ENCODE measurements at regions not wholly inside any gene's neighbourhood (a gene's known extent, or its start where the extent isn't known, plus 50 kb on each side); places are given as distances from the start of the nearest gene placed in this dataset.

DNA sequence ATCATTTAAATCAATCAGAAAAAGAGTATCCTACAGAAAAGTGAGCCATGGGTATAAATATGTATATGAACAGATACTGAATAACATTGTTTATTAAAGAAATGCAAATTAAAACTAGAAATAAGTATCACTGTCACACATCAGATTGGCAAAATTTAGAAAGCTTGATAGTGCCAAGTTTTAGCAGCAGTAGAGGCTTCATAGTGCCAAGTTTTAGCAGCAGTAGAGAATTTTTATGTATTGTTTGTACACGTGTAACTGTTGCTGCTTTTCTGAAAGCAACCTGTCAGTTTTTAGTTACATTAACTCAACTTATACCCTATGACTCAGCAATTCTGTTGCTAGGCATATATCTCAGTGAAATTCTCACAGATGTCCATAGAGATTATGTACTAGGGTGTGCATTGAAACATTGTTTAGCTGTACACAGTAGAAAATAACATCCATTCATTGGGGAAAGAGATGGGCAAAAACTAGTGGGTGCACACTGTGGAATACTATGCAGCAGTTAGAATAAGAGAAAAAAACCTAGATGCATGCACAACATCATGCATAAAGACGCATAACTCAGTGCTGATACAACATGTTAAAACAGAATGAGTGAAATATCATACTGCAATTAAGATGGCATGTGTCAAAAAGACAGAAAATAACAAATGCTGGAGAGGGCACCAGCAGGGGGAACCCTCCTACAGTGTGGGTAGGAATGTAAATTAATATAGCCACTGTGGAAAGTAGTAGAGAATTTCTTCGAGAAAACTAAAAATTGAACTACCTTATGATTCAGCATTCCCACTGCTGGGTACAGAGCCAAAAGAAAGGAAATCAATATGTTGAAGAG lies 294.5 kb upstream of the NT5C1B start:
- no peak for DNase-seq
- CTCF ChIA-PET = no interaction called here
- Mint-ChIP-seq H3K4me3 (no peak overlapping the region), H3K27me3 (no peaks in the 10 kb centered on the region), H3K4me1 (no peaks in the 10 kb centered on the region), H3K36me3 (no peaks in the 10 kb centered on the region), H3K27ac (no peak overlapping the region), H3K9me3 (no peaks in the 10 kb centered on the region)

DNA sequence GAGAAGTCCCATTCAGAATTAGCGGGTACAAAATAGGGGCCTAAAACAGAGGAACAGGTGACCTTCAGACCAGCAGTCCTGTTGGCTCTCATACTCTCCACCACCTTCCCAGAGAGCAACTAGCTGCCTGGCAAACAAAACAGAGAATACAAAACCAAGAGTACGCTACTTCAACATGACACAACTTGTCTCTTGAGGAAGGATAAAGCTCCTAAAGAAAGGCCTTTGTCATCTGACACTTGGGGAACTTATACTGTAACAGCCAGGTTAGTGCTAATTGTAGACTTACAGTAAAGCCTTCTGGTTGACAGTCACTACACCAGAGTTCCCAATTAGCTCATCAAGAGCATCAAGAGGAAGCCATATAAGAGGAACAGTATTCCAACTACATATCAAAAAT lies 282.1 kb upstream of the NT5C1B start:
- CTCF ChIA-PET = interaction anchor here (0.6 kb wide), 1 partner anchor 497 kb away, joined by 3 read pairs; no protein-coding TSS in a partner anchor
- Mint-ChIP-seq H3K36me3 (no peaks in the 10 kb centered on the region), H3K4me1 (no peaks in the 10 kb centered on the region), H3K27me3 (no peaks in the 10 kb centered on the region), H3K4me3 (no peak overlapping the region), H3K9me3 (peaks cover 5% of the 10 kb centered on the region), H3K27ac (no peak overlapping the region)
- DNase-seq = no peak

DNA sequence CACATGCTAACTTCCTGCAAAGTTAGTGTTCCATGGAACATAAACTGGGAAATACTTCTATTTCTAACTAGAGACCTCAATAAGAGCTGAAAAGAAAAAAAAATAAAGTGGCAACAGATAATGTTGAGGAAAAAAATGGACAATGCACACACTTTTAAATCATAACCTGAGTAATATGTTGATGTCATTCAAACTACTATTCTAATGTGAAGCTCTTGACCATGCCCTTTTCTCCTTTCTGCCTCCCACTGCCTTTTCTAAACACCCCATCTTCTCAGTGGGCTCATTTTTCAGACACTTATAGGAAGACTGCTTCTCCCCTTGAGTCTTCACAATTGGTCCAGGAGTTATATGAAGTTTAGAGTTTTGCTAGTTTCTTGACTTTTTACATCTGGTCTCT lies 280.9 kb upstream of the NT5C1B start:
- Mint-ChIP-seq H3K4me3 (no peak overlapping the region), H3K27ac (no peak overlapping the region), H3K9me3 (peaks cover 6% of the 10 kb centered on the region), H3K36me3 (no peaks in the 10 kb centered on the region), H3K27me3 (no peaks in the 10 kb centered on the region), H3K4me1 (no peaks in the 10 kb centered on the region)
- CTCF ChIA-PET = no interaction called here
- no peak for DNase-seq

DNA sequence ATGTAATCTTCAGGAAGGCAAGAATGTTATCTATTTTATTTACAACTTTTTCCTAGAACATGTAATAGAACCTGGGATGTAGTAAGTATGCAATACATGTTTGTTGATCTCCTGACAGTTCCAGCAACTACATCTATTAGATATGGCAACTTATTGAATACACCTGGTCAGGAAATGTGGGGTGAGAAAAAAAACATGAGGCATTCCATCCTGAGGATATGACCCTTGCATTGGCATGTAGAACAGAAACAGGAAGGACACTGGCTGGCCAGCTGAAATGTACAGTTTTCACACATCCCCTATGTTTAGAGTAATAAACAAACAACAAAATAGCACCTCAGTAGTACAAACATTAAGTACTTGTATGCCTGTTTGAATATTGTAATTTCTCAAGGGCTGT lies 272.6 kb upstream of the NT5C1B start:
- Mint-ChIP-seq H3K27ac (no peak overlapping the region), H3K4me3 (no peak overlapping the region), H3K4me1 (no peaks in the 10 kb centered on the region), H3K36me3 (no peaks in the 10 kb centered on the region), H3K27me3 (no peaks in the 10 kb centered on the region), H3K9me3 (peaks cover 8% of the 10 kb centered on the region)
- CTCF ChIA-PET = no interaction called here
- no peak for DNase-seq

GRCh38 chr2:18860179-18860578 lies 270.8 kb upstream of the NT5C1B start:
- Mint-ChIP-seq H3K9me3 (peaks cover 4% of the 10 kb centered on the region), H3K27me3 (no peaks in the 10 kb centered on the region), H3K4me1 (no peaks in the 10 kb centered on the region), H3K4me3 (no peak overlapping the region), H3K36me3 (no peaks in the 10 kb centered on the region), H3K27ac (no peak overlapping the region)
- DNase-seq = no peak
- CTCF ChIA-PET = no interaction called here

GRCh38 chr2:18856765-18857164 lies 267.4 kb upstream of the NT5C1B start:
- Mint-ChIP-seq H3K27ac (no peak overlapping the region), H3K36me3 (no peaks in the 10 kb centered on the region), H3K4me1 (no peaks in the 10 kb centered on the region), H3K9me3 (peaks cover 2% of the 10 kb centered on the region), H3K4me3 (no peak overlapping the region), H3K27me3 (no peaks in the 10 kb centered on the region)
- no peak for DNase-seq
- CTCF ChIA-PET = interaction anchor here (0.7 kb wide), 1 partner anchor 136 kb away, joined by 3 read pairs; no protein-coding TSS in a partner anchor

- no peaks in the 10 kb centered on the region for H3K4me1 Mint-ChIP-seq
- no peaks in the 10 kb centered on the region for H3K9me3 Mint-ChIP-seq
- no peaks in the 10 kb centered on the region for H3K27me3 Mint-ChIP-seq
- H3K4me3 Mint-ChIP-seq = no peak overlapping the region
- no peak for DNase-seq
- no peak overlapping the region for H3K27ac Mint-ChIP-seq
- no peaks in the 10 kb centered on the region for H3K36me3 Mint-ChIP-seq
- CTCF ChIA-PET = no interaction called here
Observed at GRCh38 chr2:18855027-18855426, 265.7 kb upstream of the NT5C1B start.

DNA sequence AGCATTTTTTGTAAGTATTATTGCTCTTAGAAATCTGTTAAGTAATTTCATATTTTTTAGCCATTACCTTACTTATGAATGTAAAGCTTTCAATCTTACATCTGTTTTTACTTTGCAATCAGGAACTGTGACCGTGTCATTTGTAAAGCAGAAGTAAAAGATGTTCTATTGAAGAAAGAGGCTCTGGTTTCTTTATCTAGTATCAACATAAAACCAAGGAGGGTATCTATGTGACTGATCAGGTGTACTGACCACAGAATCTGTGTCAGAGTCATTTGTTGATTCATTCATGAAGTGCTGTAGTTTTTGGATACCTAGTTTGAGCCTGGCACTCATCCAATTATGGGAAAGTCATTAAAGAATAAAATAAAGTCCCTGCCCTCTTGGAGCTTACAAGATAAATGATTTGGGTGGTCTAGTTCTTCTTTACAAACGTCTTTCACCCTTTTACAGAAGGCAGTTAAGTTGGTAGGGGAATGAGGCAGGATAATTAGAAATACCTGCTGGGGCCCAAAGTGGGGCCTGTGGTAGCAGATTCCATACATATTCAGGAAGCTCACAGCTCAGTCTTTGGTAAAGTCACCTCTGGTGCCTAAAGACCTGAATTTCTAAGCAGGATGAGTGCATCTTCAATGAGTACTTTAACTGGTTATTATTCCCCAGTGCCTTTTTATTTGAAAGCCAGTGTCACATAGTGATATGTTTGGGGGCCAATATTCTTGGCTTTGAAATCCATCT lies 260.6 kb upstream of the NT5C1B start:
- Mint-ChIP-seq H3K4me1 (no peaks in the 10 kb centered on the region), H3K27me3 (no peaks in the 10 kb centered on the region), H3K9me3 (no peaks in the 10 kb centered on the region), H3K36me3 (no peaks in the 10 kb centered on the region), H3K27ac (no peak overlapping the region), H3K4me3 (no peak overlapping the region)
- DNase-seq = no peak
- CTCF ChIA-PET = interaction anchor here (0.6 kb wide), 1 partner anchor 533 kb away, joined by 3 read pairs; no protein-coding TSS in a partner anchor

DNA sequence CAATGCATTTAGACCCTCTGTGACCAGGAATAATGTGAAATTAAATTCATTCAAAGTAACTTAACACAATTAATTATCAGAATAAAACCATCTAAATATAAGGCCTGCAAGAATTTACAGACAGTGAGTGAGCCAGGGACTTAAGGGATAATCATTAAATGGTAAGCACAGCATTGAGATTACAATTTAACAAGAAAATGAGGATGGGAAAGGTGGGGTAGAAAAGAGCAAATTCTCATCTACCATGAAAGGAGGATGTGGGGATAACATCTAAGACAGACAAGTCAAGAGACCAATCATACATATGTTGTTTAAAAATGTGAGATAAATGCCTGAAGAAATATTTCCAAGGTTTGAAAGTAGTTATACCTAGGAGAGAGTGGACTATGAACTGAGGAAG lies 259.3 kb upstream of the NT5C1B start:
- no peaks in the 10 kb centered on the region for H3K36me3 Mint-ChIP-seq
- DNase-seq = no peak

DNA sequence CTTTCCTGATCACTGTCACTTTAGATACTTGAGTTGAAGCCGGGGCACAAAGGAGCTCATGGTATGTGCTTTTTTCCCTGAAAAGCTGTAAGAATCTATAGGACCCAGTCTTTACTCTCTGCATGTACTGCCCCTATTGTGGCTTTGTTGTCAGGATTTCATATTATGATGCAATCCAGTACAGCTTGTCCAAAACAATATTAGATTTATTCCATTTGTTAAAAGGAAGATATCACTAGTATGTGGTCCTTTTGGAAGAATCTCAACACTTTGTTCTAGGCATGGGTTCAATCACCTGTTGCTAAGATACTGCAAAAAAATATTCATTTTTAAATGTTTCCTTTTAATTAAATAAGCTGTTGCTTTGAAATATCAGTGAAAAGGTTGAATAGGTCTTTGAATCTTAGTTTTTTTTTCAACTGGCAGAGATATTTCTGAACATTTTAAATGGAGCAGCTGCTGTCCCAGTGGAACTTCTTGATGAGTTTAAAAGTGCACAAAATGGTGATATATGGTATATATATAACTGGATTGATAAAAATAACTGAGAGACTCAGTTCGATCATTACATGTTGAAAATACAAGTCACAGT lies 256.6 kb upstream of the NT5C1B start:
- H3K4me3 Mint-ChIP-seq = no peak overlapping the region
- DNase-seq = no peak
- no peaks in the 10 kb centered on the region for H3K4me1 Mint-ChIP-seq
- CTCF ChIA-PET = no interaction called here
- no peak overlapping the region for H3K27ac Mint-ChIP-seq
- no peaks in the 10 kb centered on the region for H3K36me3 Mint-ChIP-seq
- no peaks in the 10 kb centered on the region for H3K9me3 Mint-ChIP-seq
- no peaks in the 10 kb centered on the region for H3K27me3 Mint-ChIP-seq

More for the DNA sequence above, 259.3 kb upstream of the NT5C1B start:
- Mint-ChIP-seq H3K4me1 (no peaks in the 10 kb centered on the region), H3K27ac (no peak overlapping the region), H3K4me3 (no peak overlapping the region), H3K27me3 (no peaks in the 10 kb centered on the region), H3K9me3 (no peaks in the 10 kb centered on the region)
- CTCF ChIA-PET = no interaction called here

DNA sequence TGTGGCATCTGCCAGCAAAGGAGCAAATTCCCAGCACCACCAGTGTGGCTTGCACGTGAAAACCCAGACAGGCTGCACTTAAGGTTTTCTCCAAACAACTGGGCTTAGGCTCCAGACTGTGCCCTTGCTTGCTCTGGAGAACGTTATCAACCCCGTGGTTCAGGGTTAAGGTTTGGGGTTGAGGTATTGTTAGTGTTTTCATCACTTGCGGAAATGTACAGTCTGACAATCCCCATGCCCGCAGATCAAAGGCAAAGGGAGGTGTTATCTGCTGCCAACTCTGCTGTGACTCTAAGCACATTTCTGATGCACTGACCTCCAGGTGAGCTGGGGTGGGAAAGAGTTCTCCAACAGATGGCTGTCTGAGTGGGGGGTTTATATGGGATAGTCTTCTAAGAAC lies 253.5 kb upstream of the NT5C1B start:
- CTCF ChIA-PET = no interaction called here
- H3K9me3 Mint-ChIP-seq = no peaks in the 10 kb centered on the region
- no peak overlapping the region for H3K4me3 Mint-ChIP-seq
- no peaks in the 10 kb centered on the region for H3K4me1 Mint-ChIP-seq
- no peaks in the 10 kb centered on the region for H3K36me3 Mint-ChIP-seq
- H3K27me3 Mint-ChIP-seq = no peaks in the 10 kb centered on the region
- no peak overlapping the region for H3K27ac Mint-ChIP-seq
- DNase-seq = no peak

DNA sequence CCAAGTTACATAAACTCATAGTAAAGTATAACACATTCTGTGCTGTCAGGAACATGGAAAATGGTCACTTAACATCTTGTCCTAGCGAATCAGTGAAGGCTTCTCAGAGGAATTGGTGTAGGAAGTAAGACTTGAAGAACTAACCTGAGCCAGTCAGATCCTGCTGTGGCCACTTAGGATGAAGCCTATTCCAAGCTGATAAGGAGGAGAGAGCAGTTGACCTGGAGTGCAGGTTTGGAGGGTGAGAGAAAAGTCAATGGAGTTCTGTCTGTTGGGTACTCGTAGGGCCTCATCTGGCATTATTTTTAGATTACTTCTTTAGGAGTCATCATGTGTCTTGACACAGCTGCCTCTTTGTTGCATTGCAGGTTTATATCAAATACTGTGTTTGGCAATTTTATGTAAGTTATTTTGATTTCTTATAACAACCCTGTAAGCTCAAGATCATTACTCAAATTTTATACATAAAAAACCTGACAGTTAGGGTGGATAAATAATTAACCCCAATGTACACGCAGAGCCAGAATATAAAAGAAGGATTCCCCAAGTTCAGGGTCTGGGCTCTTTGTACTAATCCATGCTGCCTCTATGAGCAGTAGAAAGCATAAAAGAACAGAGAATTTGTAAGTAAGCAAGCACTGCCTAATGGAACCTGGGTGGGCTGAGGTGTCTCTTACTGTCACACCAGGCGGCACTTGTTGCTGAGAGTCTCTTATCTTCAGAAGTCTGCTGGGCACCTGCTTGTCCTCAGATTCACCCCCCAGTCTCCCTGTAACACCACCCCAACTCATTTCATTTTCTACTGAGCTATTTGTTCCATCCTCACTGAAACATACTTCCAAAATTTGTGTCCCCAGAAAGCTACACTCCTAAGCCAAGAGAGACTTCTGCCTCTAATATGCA lies 252.1 kb upstream of the NT5C1B start:
- CTCF ChIA-PET = interaction anchor here (0.8 kb wide), 1 partner anchor 13 kb away, joined by 3 read pairs; no protein-coding TSS in a partner anchor
- H3K27ac Mint-ChIP-seq = no peak overlapping the region
- H3K4me3 Mint-ChIP-seq = no peak overlapping the region
- H3K9me3 Mint-ChIP-seq = no peaks in the 10 kb centered on the region
- no peak for DNase-seq
- H3K27me3 Mint-ChIP-seq = no peaks in the 10 kb centered on the region
- no peaks in the 10 kb centered on the region for H3K4me1 Mint-ChIP-seq
- H3K36me3 Mint-ChIP-seq = no peaks in the 10 kb centered on the region

DNA sequence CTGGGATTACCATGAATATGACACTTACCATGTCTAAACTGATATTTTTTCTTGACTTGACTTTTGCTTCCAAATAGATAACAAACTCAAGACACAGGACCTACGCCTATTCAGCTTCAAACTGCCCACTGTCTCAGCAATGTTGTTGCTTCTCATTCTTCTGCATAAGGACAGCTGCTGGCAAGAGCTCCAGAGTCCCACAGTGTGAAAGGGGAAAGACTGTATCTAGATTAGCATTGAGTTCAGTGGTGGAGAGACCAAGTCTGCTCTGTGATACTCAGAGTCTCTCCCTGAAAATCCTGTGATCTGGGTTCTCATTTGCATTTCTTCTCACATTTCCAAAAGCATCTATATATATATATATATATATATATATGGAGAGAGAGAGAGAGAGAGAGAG lies 247.9 kb upstream of the NT5C1B start:
- no peaks in the 10 kb centered on the region for H3K4me1 Mint-ChIP-seq
- H3K36me3 Mint-ChIP-seq = no peaks in the 10 kb centered on the region
- DNase-seq = no peak
- no peaks in the 10 kb centered on the region for H3K27me3 Mint-ChIP-seq
- CTCF ChIA-PET = no interaction called here
- no peak overlapping the region for H3K4me3 Mint-ChIP-seq
- no peak overlapping the region for H3K27ac Mint-ChIP-seq
- H3K9me3 Mint-ChIP-seq = no peaks in the 10 kb centered on the region

- Mint-ChIP-seq H3K27ac (no peak overlapping the region), H3K9me3 (no peaks in the 10 kb centered on the region), H3K4me1 (no peaks in the 10 kb centered on the region), H3K27me3 (no peaks in the 10 kb centered on the region), H3K4me3 (no peak overlapping the region), H3K36me3 (no peaks in the 10 kb centered on the region)
- CTCF ChIA-PET = interaction anchor here (1.5 kb wide), 1 partner anchor 12 kb away, joined by 4 read pairs; no protein-coding TSS in a partner anchor
- no peak for DNase-seq
Observed at GRCh38 chr2:18836436-18836835, 247.1 kb upstream of the NT5C1B start.
